T47D (cell line): ENCODE measurements at regions not wholly inside any gene's neighbourhood (a gene's known extent, or its start where the extent isn't known, plus 50 kb on each side); places are given as distances from the start of the nearest gene placed in this dataset.

ENCODE experiments used
- DNase-seq, 2 experiments: peaks; one replicate each; pipeline versions ENCODE4 v3.0.0 to v3.0.0-alpha.2; 2011 to 2012; ENCODE audit warnings: low read depth in 1 of 2, low spot score in 1 of 2
- JUND ChIP-seq: IDR thresholded peaks from 2 replicates; pipeline ENCODE4 v1.6.1; 2012; ENCODE audit warnings: low read depth
- in situ Hi-C: cut with HindIII; loops from 2 replicates; pipeline ENCODE4 v1.10.0; 2016; ENCODE audit warnings: low sequenced_read_pairs, low pct_unique_long_range_greater_than_20kb

DNA sequence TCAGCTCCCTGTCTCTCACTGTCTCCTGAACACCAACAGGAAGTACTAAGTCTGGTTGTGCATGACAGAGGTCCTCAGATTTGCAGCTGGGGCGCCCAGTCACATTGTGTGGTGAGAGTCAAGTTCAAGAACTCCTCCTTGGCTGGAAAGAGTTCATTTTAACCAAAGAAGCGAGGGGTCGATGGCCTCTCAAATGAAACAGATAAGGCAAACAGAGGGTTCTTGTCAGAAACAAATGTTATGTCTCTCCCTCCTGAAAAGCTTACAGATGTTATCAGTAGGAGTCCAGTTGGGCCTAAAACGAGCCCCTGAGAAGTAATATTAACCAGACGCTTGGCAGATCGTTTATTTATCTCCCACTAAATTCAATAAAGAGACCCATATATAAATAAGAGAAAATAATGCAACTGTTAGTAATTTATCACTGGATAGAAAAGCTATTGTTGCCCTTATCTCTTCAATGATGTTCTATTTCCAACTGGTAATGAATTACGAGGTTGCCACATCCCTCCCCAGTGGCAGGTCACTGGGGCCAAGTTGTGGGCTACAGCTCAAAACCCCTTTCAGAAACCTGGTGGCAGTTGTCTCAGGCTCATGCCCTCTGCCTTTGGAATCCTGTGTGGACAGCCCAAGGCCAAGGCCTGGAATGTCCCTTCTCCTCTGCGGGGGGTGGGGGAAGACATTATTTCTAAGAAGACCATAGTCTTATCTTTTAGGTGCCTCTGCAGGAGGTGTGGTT, 307.5 kb upstream of the DYNLRB2 start:
- TF ChIP-seq JUND, result no peak
- in situ Hi-C loops, result no loop called here
- no peak for DNase-seq

DNA sequence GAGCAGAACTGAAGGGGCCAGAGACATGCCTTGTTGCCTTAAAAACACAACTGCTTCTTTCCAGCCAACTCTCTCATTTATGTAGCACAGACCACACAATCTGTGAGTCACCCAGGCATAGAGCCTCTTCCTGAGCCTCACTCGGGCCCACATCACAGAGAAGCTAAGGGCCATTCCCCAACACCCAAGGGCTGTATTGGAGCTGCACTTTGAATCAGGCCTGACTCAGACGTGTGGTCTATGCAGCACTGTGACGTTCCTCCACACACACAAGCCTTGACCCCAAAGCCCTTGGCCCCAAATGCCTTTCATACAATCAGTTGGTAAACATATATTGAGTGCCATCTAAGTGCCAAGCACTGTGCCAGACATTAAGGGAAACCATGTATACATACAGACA, 308.9 kb upstream of the DYNLRB2 start:
- no peak for DNase-seq
- in situ Hi-C loops, result no loop called here
- TF ChIP-seq JUND, result no peak

- in situ Hi-C loops, result no loop called here
Observed at GRCh38 chr16:80231121-80231520, 309.7 kb upstream of the DYNLRB2 start.

GRCh38 chr16:80230328-80231120, 310.3 kb upstream of the DYNLRB2 start:
- no peak for TF ChIP-seq JUND
- in situ Hi-C loops, result no loop called here

More at GRCh38 chr16:80231121-80231520, 309.7 kb upstream of the DYNLRB2 start:
- no peak for DNase-seq
- no peak for TF ChIP-seq JUND

GRCh38 chr16:80226499-80226898, 314.3 kb upstream of the DYNLRB2 start:
- in situ Hi-C loops, result no loop called here
- DNase-seq, result no peak
- no peak for TF ChIP-seq JUND

More at GRCh38 chr16:80230328-80231120, 310.3 kb upstream of the DYNLRB2 start:
- no peak for DNase-seq

- TF ChIP-seq JUND, result no peak
- DNase-seq, result no peak
- in situ Hi-C loops, result no loop called here
Observed at GRCh38 chr16:80210787-80211186, 330.0 kb upstream of the DYNLRB2 start.

DNA sequence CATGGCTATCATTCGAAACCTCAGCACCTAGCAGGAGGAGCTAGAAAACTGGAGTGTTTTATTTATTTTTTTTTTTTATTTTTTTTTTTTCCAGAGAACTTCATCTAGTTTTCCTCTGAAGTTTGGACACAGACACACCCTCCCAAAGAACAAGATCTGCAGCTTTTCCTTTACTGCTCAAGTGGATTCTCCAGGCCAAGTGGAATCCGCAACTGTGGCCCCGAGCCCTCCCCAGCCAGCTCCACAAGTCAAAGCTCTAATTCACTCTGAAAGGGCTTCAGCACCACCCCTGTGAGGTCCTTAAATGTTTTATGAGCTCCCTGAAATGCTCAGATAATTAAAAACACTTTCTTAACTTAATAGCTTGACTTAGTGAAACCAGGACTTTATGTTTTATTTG, 332.1 kb upstream of the DYNLRB2 start:
- DNase-seq, result no peak
- no peak for TF ChIP-seq JUND
- in situ Hi-C loops, result no loop called here

- TF ChIP-seq JUND, result no peak
- in situ Hi-C loops, result no loop called here
- DNase-seq, result no peak
Observed at GRCh38 chr16:80208015-80208414, 332.8 kb upstream of the DYNLRB2 start.

DNA sequence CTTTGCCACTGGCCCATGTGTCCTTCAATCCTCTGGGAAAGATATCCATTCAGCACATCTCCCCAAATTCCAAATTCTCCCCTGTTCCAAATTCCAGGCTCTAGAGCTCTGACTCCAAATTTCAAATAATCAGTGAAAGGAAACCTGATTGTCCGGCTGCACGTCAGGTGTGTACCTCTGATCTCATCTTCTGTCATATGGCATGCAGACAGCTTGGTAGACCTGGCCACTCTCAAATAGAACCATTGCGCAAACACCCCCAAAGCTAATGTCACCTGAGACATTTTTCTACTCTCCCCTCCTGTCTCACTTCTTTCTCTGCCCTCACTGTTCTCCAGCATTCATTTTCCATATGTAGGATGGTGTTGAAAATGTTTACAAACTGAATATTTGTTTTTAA, 337.0 kb upstream of the DYNLRB2 start:
- no peak for DNase-seq
- in situ Hi-C loops, result no loop called here
- no peak for TF ChIP-seq JUND

GRCh38 chr16:80202831-80203413, 337.9 kb upstream of the DYNLRB2 start:
- in situ Hi-C loops, result no loop called here
- no peak for TF ChIP-seq JUND
- no peak for DNase-seq

GRCh38 chr16:80200079-80200478, 340.7 kb upstream of the DYNLRB2 start:
- no peak for DNase-seq
- in situ Hi-C loops, result no loop called here
- no peak for TF ChIP-seq JUND

- in situ Hi-C loops, result no loop called here
- no peak for TF ChIP-seq JUND
- no peak for DNase-seq
Observed at GRCh38 chr16:80199614-80200013, 341.2 kb upstream of the DYNLRB2 start.
